ENCODE measurements at regions not wholly inside any gene's neighbourhood (a gene's known extent, or its start where the extent isn't known, plus 50 kb on each side); places are given as distances from the start of the nearest gene placed in this dataset.

- Histone ChIP-seq H3K36me3 (ENCODE audit: control insufficient read depth in 2 of 2, insufficient read depth in 1 of 2, low read length in 2 of 2) (no peaks in the 10 kb centered on the region), H3K4me3 (ENCODE audit: low read depth, low read length) (no peak overlapping the region), H3K4me1 (ENCODE audit: control insufficient read depth, insufficient read depth, low read length) (no peaks in the 10 kb centered on the region), H3K9me3 (ENCODE audit: control insufficient read depth, insufficient read depth, low read depth, low read length) (no peaks in the 10 kb centered on the region), H3K27ac (ENCODE audit: extremely low read depth, low read depth, low read length) (no peak overlapping the region)
- CTCF ChIA-PET = no interaction called here
- TF ChIP-seq ZNF658 (tag by site-specific recombination; IDR thresholded peaks at IDR 0.05) (no peak), ZFP69B (tag by site-specific recombination; IDR thresholded peaks at IDR 0.05) (no peak), ZNF23 (tag by site-specific recombination; IDR thresholded peaks at IDR 0.05; ENCODE audit: borderline replicate concordance) (no peak), ZNF362 (tag by site-specific recombination; IDR thresholded peaks at IDR 0.05) (no peak), ZNF239 (tag by site-specific recombination; IDR thresholded peaks at IDR 0.05) (no peak), MZF1 (tag by site-specific recombination; IDR thresholded peaks at IDR 0.05; ENCODE audit: borderline replicate concordance) (no peak), BCL11A (tag by site-specific recombination; IDR thresholded peaks at IDR 0.05; ENCODE audit: low read depth) (no peak), ZNF747 (tag by site-specific recombination; IDR thresholded peaks at IDR 0.05) (no peak), ZBTB48 (tag by site-specific recombination; IDR thresholded peaks at IDR 0.05) (no peak), ZNF18 (tag by site-specific recombination; IDR thresholded peaks at IDR 0.05) (no peak), ZNF221 (tag by site-specific recombination; IDR thresholded peaks at IDR 0.05; ENCODE audit: borderline replicate concordance) (no peak), OVOL3 (tag by site-specific recombination; IDR thresholded peaks at IDR 0.05) (no peak), ZSCAN5A (tag by site-specific recombination; IDR thresholded peaks at IDR 0.05) (no peak), ZNF202 (tag by site-specific recombination; IDR thresholded peaks at IDR 0.05; ENCODE audit: borderline replicate concordance) (no peak), ZNF626 (tag by site-specific recombination; IDR thresholded peaks at IDR 0.05) (no peak), ZBTB21 (tag by site-specific recombination; IDR thresholded peaks at IDR 0.05) (no peak), ZFP37 (tag by site-specific recombination; IDR thresholded peaks at IDR 0.05) (no peak), FEZF1 (tag by site-specific recombination; IDR thresholded peaks at IDR 0.05) (no peak), ZNF121 (tag by site-specific recombination; IDR thresholded peaks at IDR 0.05) (no peak)
- POLR2A ChIA-PET = no interaction called here
Measured at GRCh38 chr4:136311774-136312173, 1220.5 kb downstream of the PCDH18 start.

- no peaks in the 10 kb centered on the region for H3K9me3 ChIP-seq (ENCODE audit: control insufficient read depth, insufficient read depth, low read depth, low read length)
- H3K4me1 ChIP-seq (ENCODE audit: control insufficient read depth, insufficient read depth, low read length) = no peaks in the 10 kb centered on the region
- no peak overlapping the region for H3K4me3 ChIP-seq (ENCODE audit: low read depth, low read length)
- TF ChIP-seq ZNF449 (tag by site-specific recombination; IDR thresholded peaks at IDR 0.05) = no peak
- no peak for TF ChIP-seq ZNF324 (tag by site-specific recombination; IDR thresholded peaks at IDR 0.05)
- TF ChIP-seq ZEB2 (tag by site-specific recombination; IDR thresholded peaks at IDR 0.05) = no peak
- no peak for TF ChIP-seq ZNF211 (tag by site-specific recombination; IDR thresholded peaks at IDR 0.05; ENCODE audit: low read depth)
- TF ChIP-seq FEZF1 (tag by site-specific recombination; IDR thresholded peaks at IDR 0.05) = no peak
- no peak overlapping the region for H3K27ac ChIP-seq (ENCODE audit: extremely low read depth, low read depth, low read length)
- POLR2A ChIA-PET = no interaction called here
- no peaks in the 10 kb centered on the region for H3K36me3 ChIP-seq (ENCODE audit: control insufficient read depth in 2 of 2, insufficient read depth in 1 of 2, low read length in 2 of 2)
- CTCF ChIA-PET = no interaction called here
Measured at GRCh38 chr4:136307765-136308164, 1224.5 kb downstream of the PCDH18 start.
